Esophagus muscularis mucosa (tissue), 3 donors: ENCODE measurements at regions not wholly inside any gene's neighbourhood (a gene's known extent, or its start where the extent isn't known, plus 50 kb on each side); places are given as distances from the start of the nearest gene placed in this dataset.

ENCODE experiments used
- POLR2A ChIP-seq: fragments of 450-650 bp; IDR thresholded peaks from one replicate; pipeline ENCODE4 v1.6.1; 2017; ENCODE audit warnings: antibody characterized with exemption, moderate library complexity, mild to moderate bottlenecking, low read depth
- POLR2AphosphoS5 ChIP-seq, 2 donors: sonication (generic); formaldehyde crosslinking; IDR thresholded peaks; one replicate each; pipeline ENCODE4 v1.6.1; 2017; ENCODE audit warnings: antibody characterized with exemption in 2 of 2
- TF ChIP-seq, protein P1 (sequence below), 3 experiments: fragments of 200-600 bp in 2 of 3; fragments of 450-650 bp in 1 of 3; sonication (generic) in 2 of 3; IDR thresholded peaks; one replicate each; pipeline ENCODE4 v1.5.1; 2017 to 2019; ENCODE audit warnings: antibody characterized with exemption in 3 of 3, mild to moderate bottlenecking in 2 of 3, moderate library complexity in 1 of 3

DNA sequence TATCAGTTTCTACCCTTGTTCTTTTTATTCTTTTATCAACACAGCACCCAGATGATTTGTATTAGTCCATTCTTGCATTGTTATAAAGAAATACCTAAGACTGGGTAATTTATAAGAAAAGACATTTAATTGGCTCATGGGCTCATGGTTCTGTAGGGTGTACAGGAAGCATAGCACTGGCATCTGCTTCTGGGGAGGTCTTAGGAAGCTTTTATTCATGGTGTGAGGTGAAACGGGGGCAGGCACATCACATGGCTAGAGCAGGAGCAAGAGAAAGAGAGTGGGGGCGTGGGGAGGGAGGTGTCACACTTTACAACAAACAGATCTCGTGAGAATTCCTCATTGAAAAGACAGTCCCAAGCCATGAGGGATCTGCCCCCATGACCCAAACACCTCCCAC is 285.3 kb downstream of the SMARCA1 start:
- TF ChIP-seq, protein P1, sequence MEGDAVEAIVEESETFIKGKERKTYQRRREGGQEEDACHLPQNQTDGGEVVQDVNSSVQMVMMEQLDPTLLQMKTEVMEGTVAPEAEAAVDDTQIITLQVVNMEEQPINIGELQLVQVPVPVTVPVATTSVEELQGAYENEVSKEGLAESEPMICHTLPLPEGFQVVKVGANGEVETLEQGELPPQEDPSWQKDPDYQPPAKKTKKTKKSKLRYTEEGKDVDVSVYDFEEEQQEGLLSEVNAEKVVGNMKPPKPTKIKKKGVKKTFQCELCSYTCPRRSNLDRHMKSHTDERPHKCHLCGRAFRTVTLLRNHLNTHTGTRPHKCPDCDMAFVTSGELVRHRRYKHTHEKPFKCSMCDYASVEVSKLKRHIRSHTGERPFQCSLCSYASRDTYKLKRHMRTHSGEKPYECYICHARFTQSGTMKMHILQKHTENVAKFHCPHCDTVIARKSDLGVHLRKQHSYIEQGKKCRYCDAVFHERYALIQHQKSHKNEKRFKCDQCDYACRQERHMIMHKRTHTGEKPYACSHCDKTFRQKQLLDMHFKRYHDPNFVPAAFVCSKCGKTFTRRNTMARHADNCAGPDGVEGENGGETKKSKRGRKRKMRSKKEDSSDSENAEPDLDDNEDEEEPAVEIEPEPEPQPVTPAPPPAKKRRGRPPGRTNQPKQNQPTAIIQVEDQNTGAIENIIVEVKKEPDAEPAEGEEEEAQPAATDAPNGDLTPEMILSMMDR (IDR thresholded peaks at IDR 0.05) = no peak
- TF ChIP-seq POLR2A (no peak), POLR2AphosphoS5 (IDR thresholded peaks at IDR 0.05) (no peak)
